ENCODE measurements at regions not wholly inside any gene's neighbourhood (a gene's known extent, or its start where the extent isn't known, plus 50 kb on each side); places are given as distances from the start of the nearest gene placed in this dataset.

- no peak for TF ChIP-seq POLR2AphosphoS5 (IDR thresholded peaks at IDR 0.05)
- TF ChIP-seq POLR2A (IDR thresholded peaks at IDR 0.05), result no peak
- Histone ChIP-seq H3K9me3 (no peaks in the 10 kb centered on the region), H3K36me3 (no peaks in the 10 kb centered on the region), H3K4me1 (no peaks in the 10 kb centered on the region), H3K27me3 (no peaks in the 10 kb centered on the region), H3K4me3 (no peak overlapping the region), H3K27ac (no peak overlapping the region)
- WGBS, 2 donors (ENCODE audit: low coverage in 1 of 2), result 71 to 83% methylated on average over 2 to 3 of the region's 3 CpGs
- in situ Hi-C loops (cut with MboI; ENCODE audit: low pct_ligation_motif_present in 1 of 4, low pct_unique_long_range_greater_than_20kb in 1 of 4, low sequenced_read_pairs in 3 of 4), result no loop called here
- DNase-seq, result no peak
- intact Hi-C loops (cut with DNase I; ENCODE audit: low total_unique reads), result no loop called here
Measured at GRCh38 chr9:111233963-111234362, 96.1 kb downstream of the OR2K2 start.

GRCh38 chr9:111232997-111233790, 96.8 kb downstream of the OR2K2 start:
- Histone ChIP-seq H3K27me3 (no peaks in the 10 kb centered on the region), H3K4me3 (no peak overlapping the region), H3K27ac (no peak overlapping the region), H3K36me3 (no peaks in the 10 kb centered on the region), H3K9me3 (no peaks in the 10 kb centered on the region), H3K4me1 (no peaks in the 10 kb centered on the region)
- intact Hi-C loops (cut with DNase I; ENCODE audit: low total_unique reads) (no loop called here), in situ Hi-C loops (cut with MboI; ENCODE audit: low pct_ligation_motif_present in 1 of 4, low pct_unique_long_range_greater_than_20kb in 1 of 4, low sequenced_read_pairs in 3 of 4) (no loop called here)
- TF ChIP-seq EP300 (IDR thresholded peaks at IDR 0.05; ENCODE audit: low read depth) (no peak), POLR2AphosphoS5 (IDR thresholded peaks at IDR 0.05) (no peak), POLR2A (IDR thresholded peaks at IDR 0.05) (no peak), CTCF (IDR thresholded peaks at IDR 0.05) (no peak)
- 17 to 39% methylated on average over 4 to 8 of the region's 8 CpGs for WGBS, 2 donors (ENCODE audit: low coverage in 1 of 2)
- no peak for DNase-seq

GRCh38 chr9:111231801-111232580, 98.0 kb downstream of the OR2K2 start:
- 79 to 90% methylated on average over 2 to 3 of the region's 3 CpGs for WGBS, 2 donors (ENCODE audit: low coverage in 1 of 2)
- no peaks in the 10 kb centered on the region for H3K4me1 ChIP-seq
- no peak for DNase-seq

GRCh38 chr9:111222757-111223156, 107.3 kb downstream of the OR2K2 start:
- in situ Hi-C loops (cut with MboI; ENCODE audit: low pct_ligation_motif_present in 1 of 4, low pct_unique_long_range_greater_than_20kb in 1 of 4, low sequenced_read_pairs in 3 of 4), result no loop called here
- H3K4me3 ChIP-seq, result no peak overlapping the region
- TF ChIP-seq POLR2A (IDR thresholded peaks at IDR 0.05), result no peak
- TF ChIP-seq POLR2AphosphoS5 (IDR thresholded peaks at IDR 0.05), result no peak
- no peak for TF ChIP-seq CTCF (IDR thresholded peaks at IDR 0.05)
- no peak for TF ChIP-seq EP300 (IDR thresholded peaks at IDR 0.05; ENCODE audit: low read depth)
- H3K27me3 ChIP-seq, result no peaks in the 10 kb centered on the region
- no peaks in the 10 kb centered on the region for H3K4me1 ChIP-seq
- 63 to 64% methylated on average over 1 of the region's 1 CpG for WGBS, 2 donors (ENCODE audit: low coverage in 1 of 2)
- no peaks in the 10 kb centered on the region for H3K9me3 ChIP-seq
- intact Hi-C loops (cut with DNase I; ENCODE audit: low total_unique reads), result no loop called here
- no peak for DNase-seq
- no peaks in the 10 kb centered on the region for H3K36me3 ChIP-seq
- no peak overlapping the region for H3K27ac ChIP-seq

More at GRCh38 chr9:111231801-111232580, 98.0 kb downstream of the OR2K2 start:
- no peaks in the 10 kb centered on the region for H3K36me3 ChIP-seq
- no peak for TF ChIP-seq POLR2AphosphoS5 (IDR thresholded peaks at IDR 0.05)
- TF ChIP-seq CTCF (IDR thresholded peaks at IDR 0.05), result no peak
- TF ChIP-seq POLR2A (IDR thresholded peaks at IDR 0.05), result no peak
- no peak for TF ChIP-seq EP300 (IDR thresholded peaks at IDR 0.05; ENCODE audit: low read depth)
- in situ Hi-C loops (cut with MboI; ENCODE audit: low pct_ligation_motif_present in 1 of 4, low pct_unique_long_range_greater_than_20kb in 1 of 4, low sequenced_read_pairs in 3 of 4) (no loop called here), intact Hi-C loops (cut with DNase I; ENCODE audit: low total_unique reads) (no loop called here)
- H3K4me3 ChIP-seq, result no peak overlapping the region
- H3K9me3 ChIP-seq, result peaks cover 0 to 2% of the 10 kb centered on the region in 2 donors
- no peak overlapping the region for H3K27ac ChIP-seq
- no peaks in the 10 kb centered on the region for H3K27me3 ChIP-seq

Measured in transverse colon (tissue), 4 donors.